ENCODE measurements at regions not wholly inside any gene's neighbourhood (a gene's known extent, or its start where the extent isn't known, plus 50 kb on each side); places are given as distances from the start of the nearest gene placed in this dataset.

DNA sequence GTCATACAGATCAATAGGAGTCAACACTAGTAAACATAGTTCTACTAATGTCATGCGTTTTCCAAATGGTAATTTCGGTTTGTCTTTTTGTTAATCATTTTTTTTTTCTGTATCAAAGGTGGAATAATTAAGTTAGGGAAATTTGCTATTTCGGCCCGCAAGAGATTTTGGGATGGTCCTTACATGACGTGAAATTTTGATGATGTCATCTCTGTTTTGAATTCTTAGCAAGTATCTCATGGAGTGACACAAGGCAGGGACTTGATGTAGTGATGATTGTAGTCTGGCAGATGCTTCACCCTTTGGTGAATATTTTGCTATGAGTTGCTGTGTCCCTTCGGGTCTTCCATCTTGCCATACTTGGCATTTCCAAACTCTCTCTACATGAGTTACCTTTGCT is 608.0 kb downstream of the BCKDHB start:
- no peak overlapping the region for H3K4me3 Mint-ChIP-seq
- peaks cover 0 to 3% (median 2%) of the 10 kb centered on the region in 7 donors for H3K9me3 Mint-ChIP-seq
- H3K36me3 ChIP-seq (replicated peaks in 1 of 2; ENCODE audit: control insufficient read depth in 1 of 2, insufficient read depth in 2 of 2, low read length in 2 of 2): no peaks in the 10 kb centered on the region
- no peak overlapping the region for H3K9ac ChIP-seq (ENCODE audit: insufficient read depth, low read length, poor library complexity, severe bottlenecking)
- H3K36me3 Mint-ChIP-seq: no peaks in the 10 kb centered on the region
- H2AFZ ChIP-seq (ENCODE audit: insufficient read depth, low read depth, low read length, poor library complexity, severe bottlenecking): no peak overlapping the region
- no peak overlapping the region for H3K4me3 ChIP-seq (replicated peaks in 1 of 3; ENCODE audit: low read depth in 2 of 3, low read length in 3 of 3)
- H3K79me2 ChIP-seq (ENCODE audit: insufficient read depth, low read length): no peaks in the 10 kb centered on the region
- no peaks in the 10 kb centered on the region for H3K4me1 ChIP-seq (ENCODE audit: control insufficient read depth in 1 of 2, insufficient read depth in 2 of 2, low read length in 2 of 2)
- H3K27me3 Mint-ChIP-seq (ENCODE audit: low read depth in 3 of 3): no peaks in the 10 kb centered on the region
- WGBS (ENCODE audit: insufficient coverage): 100% methylated on average over 3 of the region's 6 CpGs
- intact Hi-C loops (cut with micrococcal nuclease): no loop called here
- H3K27me3 ChIP-seq (ENCODE audit: control insufficient read depth in 2 of 2, insufficient read depth in 2 of 2, low read length in 2 of 2): no peaks in the 10 kb centered on the region
- no peak for TF ChIP-seq CTCF (IDR thresholded peaks at IDR 0.05)
- no peaks in the 10 kb centered on the region for H3K4me1 Mint-ChIP-seq
- DNase-seq: no peak
- no peak overlapping the region for H3K27ac Mint-ChIP-seq
- H4K20me1 ChIP-seq (ENCODE audit: insufficient read depth, low read length): no peaks in the 10 kb centered on the region
- H3K27ac ChIP-seq (ENCODE audit: low read depth in 1 of 2, low read length in 2 of 2): no peak overlapping the region
- no peak overlapping the region for H3K4me2 ChIP-seq (replicated peaks; ENCODE audit: extremely low read depth, low read length, poor library complexity, severe bottlenecking)
- H3K9me3 ChIP-seq (replicated peaks in 1 of 2; ENCODE audit: control insufficient read depth in 1 of 2, insufficient read depth in 1 of 2, low read length in 2 of 2): peaks cover 0 to 3% of the 10 kb centered on the region in 2 donors

- H3K79me2 ChIP-seq (ENCODE audit: insufficient read depth, low read length): no peaks in the 10 kb centered on the region
- Mint-ChIP-seq H3K27ac (no peak overlapping the region), H3K9me3 (peaks cover 6 to 16% (median 12%) of the 10 kb centered on the region in 7 donors), H3K36me3 (no peaks in the 10 kb centered on the region), H3K4me3 (no peak overlapping the region), H3K4me1 (no peaks in the 10 kb centered on the region), H3K27me3 (ENCODE audit: low read depth in 3 of 3) (peaks cover 0 to 4% (median 2%) of the 10 kb centered on the region in 3 donors)
- H3K4me2 ChIP-seq (replicated peaks; ENCODE audit: extremely low read depth, low read length, poor library complexity, severe bottlenecking): no peak overlapping the region
- H3K36me3 ChIP-seq (replicated peaks in 1 of 2; ENCODE audit: control insufficient read depth in 1 of 2, insufficient read depth in 2 of 2, low read length in 2 of 2): no peaks in the 10 kb centered on the region
- no peak overlapping the region for H3K27ac ChIP-seq (ENCODE audit: low read depth in 1 of 2, low read length in 2 of 2)
- no peaks in the 10 kb centered on the region for H3K27me3 ChIP-seq (ENCODE audit: control insufficient read depth in 2 of 2, insufficient read depth in 2 of 2, low read length in 2 of 2)
- H4K20me1 ChIP-seq (ENCODE audit: insufficient read depth, low read length): no peaks in the 10 kb centered on the region
- TF ChIP-seq CTCF (IDR thresholded peaks at IDR 0.05): no peak
- DNase-seq: no peak
- no peak overlapping the region for H2AFZ ChIP-seq (ENCODE audit: insufficient read depth, low read depth, low read length, poor library complexity, severe bottlenecking)
- peaks cover 8 to 31% of the 10 kb centered on the region in 2 donors for H3K9me3 ChIP-seq (replicated peaks in 1 of 2; ENCODE audit: control insufficient read depth in 1 of 2, insufficient read depth in 1 of 2, low read length in 2 of 2)
- no peaks in the 10 kb centered on the region for H3K4me1 ChIP-seq (ENCODE audit: control insufficient read depth in 1 of 2, insufficient read depth in 2 of 2, low read length in 2 of 2)
- intact Hi-C loops (cut with micrococcal nuclease): no loop called here
- H3K9ac ChIP-seq (ENCODE audit: insufficient read depth, low read length, poor library complexity, severe bottlenecking): no peak overlapping the region
- no peak overlapping the region for H3K4me3 ChIP-seq (replicated peaks in 1 of 3; ENCODE audit: low read depth in 2 of 3, low read length in 3 of 3)
- WGBS (ENCODE audit: insufficient coverage): no CpG with 5 or more reads among the region's 3 CpGs
Observed at GRCh38 chr6:80698459-80698858, 592.0 kb downstream of the BCKDHB start.

Measured in CD14-positive monocyte (primary cell).